ENCODE measurements at regions not wholly inside any gene's neighbourhood (a gene's known extent, or its start where the extent isn't known, plus 50 kb on each side); places are given as distances from the start of the nearest gene placed in this dataset.

- TF ChIP-seq CTCF (IDR thresholded peaks at IDR 0.05; ENCODE audit: low read depth, low read length) (no peak), EZH2phosphoT487 (IDR thresholded peaks at IDR 0.05; ENCODE audit: low read depth) (no peak)
Observed at GRCh38 chr3:118556983-118557382, 477.7 kb downstream of the IGSF11 start.

Data from OCI-LY3 (cell line).